T-cell (primary cell): ENCODE measurements at regions not wholly inside any gene's neighbourhood (a gene's known extent, or its start where the extent isn't known, plus 50 kb on each side); places are given as distances from the start of the nearest gene placed in this dataset.

ENCODE experiments used
- ATAC-seq, 4 experiments: fragments of 200-7000 bp in 3 of 4; fragments of 150-1000 bp in 1 of 4; cut with Tn5 transposase; replicated peaks in 1 of 4; 1 replicate in 3 of 4; 2 replicates in 1 of 4; pipeline ENCODE4 v1.10.0; 2021; ENCODE audit warnings: moderate library complexity in 3 of 4, mild to moderate bottlenecking in 2 of 4, moderate number of reproducible peaks in 1 of 4
- CTCF ChIA-PET, 2 donors: fragments of 300-600 bp; sonication (Branson Sonifier 250); formaldehyde crosslinking; loops; one replicate each; lab custom pipeline; 2022; ENCODE audit warnings: antibody characterized with exemption in 2 of 2; lab: Charles Lee
- POLR2A ChIA-PET, 2 donors: fragments of 300-600 bp; sonication (Branson Sonifier 250); formaldehyde crosslinking; loops; one replicate each; lab custom pipeline; 2022; ENCODE audit warnings: antibody characterized with exemption in 2 of 2; lab: Charles Lee
- DNase-seq, 35 experiments: peaks; one replicate each; pipeline versions ENCODE4 v3.0.0 to v3.0.0-alpha.2; 2013 to 2023
- H3K27ac ChIP-seq: one replicate; pipeline ENCODE4 v1.5.1; 2013; ENCODE audit warnings: low read length
- H3K27me3 ChIP-seq, 2 experiments: replicated peaks in 1 of 2; 1 replicate in 1 of 2; 2 replicates in 1 of 2; pipeline versions ENCODE4 v1.6.1 to v1.7.0; 2013; ENCODE audit warnings: low read length in 1 of 2, mixed read lengths in 1 of 2; ENCODE audit not compliant: control insufficient read depth in 2 of 2, insufficient read depth in 2 of 2; ENCODE audit errors: extremely low read depth in 1 of 2
- H3K36me3 ChIP-seq, 2 donors: 1 replicate in 1 of 2; 2 replicates in 1 of 2; pipeline versions ENCODE4 v1.6.1 to v1.7.0; 2013; ENCODE audit warnings: low read length in 1 of 2; ENCODE audit not compliant: control insufficient read depth in 2 of 2, insufficient read depth in 1 of 2; ENCODE audit errors: extremely low read depth in 1 of 2
- H3K4me1 ChIP-seq, 2 experiments: 1 replicate in 1 of 2; 2 replicates in 1 of 2; pipeline versions ENCODE4 v1.6.1 to v1.7.0; 2013; ENCODE audit warnings: low read length in 2 of 2, mixed read lengths in 1 of 2; ENCODE audit not compliant: insufficient read depth in 2 of 2, control insufficient read depth in 1 of 2; ENCODE audit errors: extremely low read depth in 1 of 2
- H3K4me3 ChIP-seq, 2 donors: 1 replicate in 1 of 2; 2 replicates in 1 of 2; pipeline versions ENCODE4 v1.5.1 to v1.7.0; 2013; ENCODE audit warnings: mild to moderate bottlenecking in 2 of 2, low read length in 1 of 2, moderate library complexity in 1 of 2; ENCODE audit not compliant: control insufficient read depth in 1 of 2; ENCODE audit errors: extremely low read depth in 1 of 2
- H3K9me3 ChIP-seq: 2 replicates; pipeline ENCODE4 v1.7.0; 2013
- H3K27ac Mint-ChIP-seq, 2 donors: one replicate each; pipeline ENCODE4 v1.8.0; 2020 to 2021; ENCODE audit warnings: mild to moderate bottlenecking in 2 of 2, mixed read lengths in 2 of 2
- H3K27me3 Mint-ChIP-seq, 2 donors: one replicate each; pipeline ENCODE4 v1.8.0; 2021 to 2022; ENCODE audit warnings: mixed read lengths in 2 of 2
- H3K36me3 Mint-ChIP-seq: one replicate; pipeline ENCODE4 v1.8.0; 2021; ENCODE audit warnings: mixed read lengths
- H3K4me1 Mint-ChIP-seq, 3 donors: one replicate each; pipeline ENCODE4 v1.8.0; 2020 to 2022; ENCODE audit warnings: mixed read lengths in 3 of 3, mild to moderate bottlenecking in 1 of 3
- H3K4me3 Mint-ChIP-seq, 3 donors: one replicate each; pipeline ENCODE4 v1.8.0; 2020 to 2022; ENCODE audit warnings: mild to moderate bottlenecking in 3 of 3, mixed read lengths in 3 of 3, moderate library complexity in 3 of 3
- H3K9me3 Mint-ChIP-seq, 3 donors: one replicate each; pipeline ENCODE4 v1.8.0; 2020 to 2022; ENCODE audit warnings: mixed read lengths in 3 of 3
- WGBS: methylation state at CpG from one replicate; pipeline ENCODE4 v1.1.5; 2013; ENCODE audit warnings: missing lambda C conversion rate; ENCODE audit not compliant: insufficient coverage; 5-methylcytosine and 5-hydroxymethylcytosine counted together

GRCh38 chr1:79388694-79389361 is 382.3 kb upstream of the ADGRL4 start:
- H3K4me3 ChIP-seq: no peak overlapping the region
- no peak overlapping the region for H3K27ac Mint-ChIP-seq
- H3K36me3 ChIP-seq: no peaks in the 10 kb centered on the region
- CTCF ChIA-PET: no interaction called here
- WGBS: no CpG with 5 or more reads among the region's 3 CpGs
- peaks cover 0 to 2% of the 10 kb centered on the region in 2 donors for H3K27me3 Mint-ChIP-seq
- no peak for ATAC-seq
- no peaks in the 10 kb centered on the region for H3K4me1 ChIP-seq
- no peaks in the 10 kb centered on the region for H3K4me1 Mint-ChIP-seq
- H3K36me3 Mint-ChIP-seq: no peaks in the 10 kb centered on the region
- H3K4me3 Mint-ChIP-seq: no peak overlapping the region
- H3K27ac ChIP-seq: no peak overlapping the region
- POLR2A ChIA-PET: no interaction called here
- DNase-seq: no peak
- H3K27me3 ChIP-seq: no peaks in the 10 kb centered on the region
- H3K9me3 ChIP-seq: no peaks in the 10 kb centered on the region
- peaks cover 2 to 4% (median 3%) of the 10 kb centered on the region in 3 donors for H3K9me3 Mint-ChIP-seq

DNA sequence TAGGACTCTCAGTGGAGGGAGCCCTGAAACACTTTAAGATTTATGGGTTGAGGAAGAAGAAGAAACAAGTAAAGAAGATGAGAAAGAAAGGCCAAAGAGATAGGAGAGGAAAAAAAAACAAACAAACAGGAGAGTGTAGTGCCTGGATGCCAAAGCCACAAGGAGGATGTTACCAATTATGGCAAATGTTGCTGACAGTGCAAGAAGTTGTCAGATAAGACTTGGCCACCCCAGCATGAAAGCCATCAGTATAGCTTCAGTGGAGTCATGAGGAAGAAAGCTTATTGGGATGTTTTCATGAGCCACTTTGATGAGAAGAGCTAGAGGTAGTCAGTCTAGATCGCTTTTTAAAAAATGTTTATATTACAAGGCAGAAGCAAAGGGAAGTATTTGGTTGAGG is 380.2 kb upstream of the ADGRL4 start:
- H3K4me3 Mint-ChIP-seq: no peak overlapping the region
- 100% methylated on average over 1 of the region's 1 CpG for WGBS
- no peaks in the 10 kb centered on the region for H3K27me3 ChIP-seq
- POLR2A ChIA-PET: no interaction called here
- CTCF ChIA-PET: no interaction called here
- H3K27me3 Mint-ChIP-seq: peaks cover 0 to 2% of the 10 kb centered on the region in 2 donors
- H3K4me1 ChIP-seq: no peaks in the 10 kb centered on the region
- peaks cover 2 to 9% (median 3%) of the 10 kb centered on the region in 3 donors for H3K9me3 Mint-ChIP-seq
- no peak overlapping the region for H3K27ac Mint-ChIP-seq
- H3K4me3 ChIP-seq: no peak overlapping the region
- H3K36me3 ChIP-seq: no peaks in the 10 kb centered on the region
- no peaks in the 10 kb centered on the region for H3K36me3 Mint-ChIP-seq
- H3K27ac ChIP-seq: no peak overlapping the region
- H3K4me1 Mint-ChIP-seq: no peaks in the 10 kb centered on the region
- ATAC-seq: no peak
- no peak for DNase-seq
- H3K9me3 ChIP-seq: no peaks in the 10 kb centered on the region

- Histone ChIP-seq H3K4me1 (no peaks in the 10 kb centered on the region), H3K36me3 (no peaks in the 10 kb centered on the region), H3K27ac (no peak overlapping the region), H3K9me3 (no peaks in the 10 kb centered on the region), H3K27me3 (no peaks in the 10 kb centered on the region), H3K4me3 (no peak overlapping the region)
- H3K36me3 Mint-ChIP-seq: no peaks in the 10 kb centered on the region
- no peaks in the 10 kb centered on the region for H3K4me1 Mint-ChIP-seq
- H3K27ac Mint-ChIP-seq: no peak overlapping the region
- ChIA-PET CTCF (no interaction called here), POLR2A (no interaction called here)
- DNase-seq (no peak), ATAC-seq (no peak)
- no peaks in the 10 kb centered on the region for H3K27me3 Mint-ChIP-seq
- H3K4me3 Mint-ChIP-seq: no peak overlapping the region
- peaks cover 0 to 8% (median 3%) of the 10 kb centered on the region in 3 donors for H3K9me3 Mint-ChIP-seq
- no CpG with 5 or more reads among the region's 3 CpGs for WGBS
Observed at GRCh38 chr1:79380078-79380477, 373.5 kb upstream of the ADGRL4 start.

GRCh38 chr1:79376106-79376505 is 369.6 kb upstream of the ADGRL4 start:
- no peaks in the 10 kb centered on the region for H3K4me1 ChIP-seq
- no peaks in the 10 kb centered on the region for H3K9me3 ChIP-seq
- DNase-seq: no peak
- Mint-ChIP-seq H3K9me3 (peaks cover 0 to 3% (median 3%) of the 10 kb centered on the region in 3 donors), H3K4me3 (no peak overlapping the region), H3K4me1 (no peaks in the 10 kb centered on the region), H3K27ac (no peak overlapping the region), H3K27me3 (no peaks in the 10 kb centered on the region), H3K36me3 (no peaks in the 10 kb centered on the region)
- ChIA-PET POLR2A (no interaction called here), CTCF (no interaction called here)
- no peak overlapping the region for H3K27ac ChIP-seq
- no peak overlapping the region for H3K4me3 ChIP-seq
- H3K27me3 ChIP-seq: no peaks in the 10 kb centered on the region
- H3K36me3 ChIP-seq: no peaks in the 10 kb centered on the region
- ATAC-seq: no peak
- no CpG with 5 or more reads among the region's 1 CpG for whole genome bisulfite sequencing

GRCh38 chr1:79375352-79375751 is 368.8 kb upstream of the ADGRL4 start:
- no peaks in the 10 kb centered on the region for H3K9me3 ChIP-seq
- H3K4me1 ChIP-seq: no peaks in the 10 kb centered on the region
- H3K27me3 Mint-ChIP-seq: no peaks in the 10 kb centered on the region
- no peaks in the 10 kb centered on the region for H3K36me3 Mint-ChIP-seq
- no peak overlapping the region for H3K27ac ChIP-seq
- H3K36me3 ChIP-seq: no peaks in the 10 kb centered on the region
- ChIA-PET CTCF (no interaction called here), POLR2A (no interaction called here)
- no peak overlapping the region for H3K27ac Mint-ChIP-seq
- H3K4me1 Mint-ChIP-seq: no peaks in the 10 kb centered on the region
- no peak for ATAC-seq
- no CpG with 5 or more reads among the region's 1 CpG for WGBS
- peaks cover 0 to 3% (median 3%) of the 10 kb centered on the region in 3 donors for H3K9me3 Mint-ChIP-seq
- no peaks in the 10 kb centered on the region for H3K27me3 ChIP-seq
- no peak overlapping the region for H3K4me3 ChIP-seq
- H3K4me3 Mint-ChIP-seq: no peak overlapping the region
- DNase-seq: no peak

- Mint-ChIP-seq H3K36me3 (no peaks in the 10 kb centered on the region), H3K9me3 (peaks cover 0 to 3% (median 3%) of the 10 kb centered on the region in 3 donors), H3K4me3 (no peak overlapping the region), H3K4me1 (no peaks in the 10 kb centered on the region), H3K27ac (no peak overlapping the region), H3K27me3 (no peaks in the 10 kb centered on the region)
- Histone ChIP-seq H3K9me3 (no peaks in the 10 kb centered on the region), H3K27me3 (no peaks in the 10 kb centered on the region), H3K27ac (no peak overlapping the region), H3K4me3 (no peak overlapping the region), H3K4me1 (no peaks in the 10 kb centered on the region), H3K36me3 (no peaks in the 10 kb centered on the region)
- no CpG with 5 or more reads among the region's 1 CpG for WGBS
- DNase-seq (no peak), ATAC-seq (no peak)
- ChIA-PET POLR2A (no interaction called here), CTCF (no interaction called here)
Observed at GRCh38 chr1:79374397-79374796, 367.9 kb upstream of the ADGRL4 start.
